GM12874 (cell line): ENCODE measurements at regions not wholly inside any gene's neighbourhood (a gene's known extent, or its start where the extent isn't known, plus 50 kb on each side); places are given as distances from the start of the nearest gene placed in this dataset.

ENCODE experiments used
- TF ChIP-seq, protein P1 (sequence below): IDR thresholded peaks from 2 replicates; pipeline ENCODE4 v1.5.1; 2011; ENCODE audit warnings: low read depth, mild to moderate bottlenecking, control low read depth, low read length, moderate library complexity; ENCODE audit not compliant: insufficient read depth

DNA sequence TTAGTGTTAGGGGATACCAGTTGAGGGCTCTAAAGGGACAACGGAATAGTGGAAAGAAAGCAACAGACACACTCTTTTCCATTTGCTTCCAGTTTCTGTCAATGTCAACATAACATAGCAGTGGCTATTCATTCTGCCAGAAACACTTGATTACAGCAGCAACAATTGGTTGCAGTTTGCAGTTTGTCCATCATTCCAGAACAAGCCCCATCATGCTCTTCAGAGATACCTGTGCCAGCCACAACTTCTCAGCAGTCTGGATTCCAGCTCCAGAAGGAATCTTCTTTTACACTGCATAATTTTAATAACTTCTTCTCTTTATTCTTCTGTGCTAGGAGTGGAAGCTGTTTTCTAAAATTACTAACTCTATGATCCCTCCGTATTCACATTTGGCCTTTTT is 1521.4 kb downstream of the PLA2G4A start:
- TF ChIP-seq, protein P1, sequence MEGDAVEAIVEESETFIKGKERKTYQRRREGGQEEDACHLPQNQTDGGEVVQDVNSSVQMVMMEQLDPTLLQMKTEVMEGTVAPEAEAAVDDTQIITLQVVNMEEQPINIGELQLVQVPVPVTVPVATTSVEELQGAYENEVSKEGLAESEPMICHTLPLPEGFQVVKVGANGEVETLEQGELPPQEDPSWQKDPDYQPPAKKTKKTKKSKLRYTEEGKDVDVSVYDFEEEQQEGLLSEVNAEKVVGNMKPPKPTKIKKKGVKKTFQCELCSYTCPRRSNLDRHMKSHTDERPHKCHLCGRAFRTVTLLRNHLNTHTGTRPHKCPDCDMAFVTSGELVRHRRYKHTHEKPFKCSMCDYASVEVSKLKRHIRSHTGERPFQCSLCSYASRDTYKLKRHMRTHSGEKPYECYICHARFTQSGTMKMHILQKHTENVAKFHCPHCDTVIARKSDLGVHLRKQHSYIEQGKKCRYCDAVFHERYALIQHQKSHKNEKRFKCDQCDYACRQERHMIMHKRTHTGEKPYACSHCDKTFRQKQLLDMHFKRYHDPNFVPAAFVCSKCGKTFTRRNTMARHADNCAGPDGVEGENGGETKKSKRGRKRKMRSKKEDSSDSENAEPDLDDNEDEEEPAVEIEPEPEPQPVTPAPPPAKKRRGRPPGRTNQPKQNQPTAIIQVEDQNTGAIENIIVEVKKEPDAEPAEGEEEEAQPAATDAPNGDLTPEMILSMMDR = no peak

DNA sequence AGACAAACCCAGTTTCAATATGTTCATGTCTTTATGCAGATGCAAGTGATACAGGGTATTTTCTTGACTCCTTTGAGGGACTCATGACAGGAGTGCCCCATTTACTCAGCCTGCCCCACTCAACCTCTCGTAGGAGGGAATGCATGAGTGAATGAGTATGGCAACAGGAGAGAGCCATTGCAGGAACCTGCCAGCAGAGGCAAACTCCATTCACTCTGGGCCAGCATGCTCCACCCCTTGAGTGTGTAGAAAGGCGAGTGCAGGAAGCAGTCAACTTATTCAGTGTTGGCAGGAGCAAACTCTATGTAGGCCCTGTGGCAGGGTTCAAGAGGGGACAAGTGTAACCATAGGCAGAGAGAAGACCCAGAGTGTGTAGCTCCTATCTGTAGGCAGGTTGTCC is 1526.3 kb downstream of the PLA2G4A start:
- TF ChIP-seq, protein P1 = no peak

DNA sequence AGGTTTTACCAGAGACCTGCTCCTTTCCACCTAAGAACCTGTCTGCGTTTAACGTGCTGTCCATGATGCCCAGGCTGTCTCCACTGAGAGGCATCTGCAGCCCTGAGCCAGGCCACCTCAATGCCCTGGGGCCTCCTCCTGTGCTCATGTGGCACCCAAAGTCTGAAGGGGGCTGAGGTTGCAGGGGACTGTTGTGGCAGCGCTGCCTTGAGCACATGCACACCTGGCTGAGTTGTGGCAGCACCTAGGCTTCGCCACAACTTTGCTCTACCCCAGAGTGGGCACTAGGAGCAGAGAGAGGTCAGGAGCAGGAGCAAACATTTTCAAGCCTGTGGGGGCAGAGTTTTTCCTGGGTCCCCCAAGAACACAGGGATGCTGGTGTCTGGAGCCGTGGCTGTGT is 1527.1 kb downstream of the PLA2G4A start:
- TF ChIP-seq, protein P1 = no peak

DNA sequence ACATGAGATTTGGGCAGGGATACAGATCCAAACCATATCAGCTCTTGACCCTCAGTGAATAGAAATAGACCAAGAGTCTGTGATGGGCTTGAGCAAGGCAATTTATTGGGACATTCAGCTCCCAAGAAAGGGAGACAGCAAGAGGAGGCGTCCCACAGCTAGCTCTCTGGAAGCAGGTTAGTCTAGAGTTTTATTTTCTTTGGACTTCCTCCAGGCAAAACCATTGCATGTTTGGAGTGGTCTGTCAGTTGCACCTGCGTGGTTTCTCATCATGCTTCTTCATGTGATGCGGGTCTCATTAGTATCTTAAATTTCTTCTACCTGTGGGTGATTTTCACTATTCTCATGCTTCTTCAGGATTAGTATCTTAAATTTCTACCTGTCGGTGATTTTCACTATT is 1530.6 kb downstream of the PLA2G4A start:
- TF ChIP-seq, protein P1 = no peak

DNA sequence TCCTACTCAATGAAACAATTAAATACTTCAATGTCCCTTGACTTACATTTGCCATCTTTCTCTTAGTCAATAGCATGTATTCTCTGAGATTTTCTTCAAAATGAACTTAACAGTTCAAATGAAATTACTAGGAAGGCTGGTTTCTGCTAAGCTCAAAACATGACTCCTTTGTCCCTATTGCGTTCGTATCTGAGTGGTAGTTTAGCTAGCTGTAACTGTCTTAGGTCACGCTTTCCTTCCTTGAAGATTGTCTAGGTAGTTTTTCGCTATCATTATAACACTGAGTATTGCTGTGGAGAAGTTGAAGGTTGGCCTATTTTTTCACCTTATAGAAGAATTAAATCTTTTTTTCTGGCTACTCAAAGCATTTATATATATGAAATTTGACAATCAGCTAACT is 1535.2 kb downstream of the PLA2G4A start:
- TF ChIP-seq, protein P1 = no peak

DNA sequence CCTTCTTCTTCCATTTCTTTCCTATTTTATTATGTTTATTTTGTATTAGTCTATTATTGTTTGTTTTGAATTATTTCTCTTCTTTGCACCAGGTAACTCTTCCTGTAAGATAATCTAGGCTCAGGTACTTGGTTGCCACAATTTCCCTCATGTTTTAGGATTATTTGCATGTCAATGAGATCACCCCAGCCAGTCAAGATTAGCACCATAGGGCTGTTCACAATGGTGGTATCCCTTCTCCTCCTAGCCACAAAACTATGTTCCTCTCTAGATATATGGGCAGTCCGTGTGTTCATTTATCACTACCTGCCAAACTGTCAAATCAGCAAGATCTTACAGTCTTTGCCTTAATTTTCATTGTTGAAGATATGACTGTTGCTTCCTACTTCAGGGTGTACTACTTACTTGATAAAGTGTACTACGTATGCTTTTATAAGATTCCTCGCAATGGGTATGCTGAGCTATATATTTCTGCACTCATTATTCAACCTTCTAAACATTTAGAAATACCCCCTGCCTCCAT is 1536.2 kb downstream of the PLA2G4A start:
- TF ChIP-seq, protein P1 = no peak

DNA sequence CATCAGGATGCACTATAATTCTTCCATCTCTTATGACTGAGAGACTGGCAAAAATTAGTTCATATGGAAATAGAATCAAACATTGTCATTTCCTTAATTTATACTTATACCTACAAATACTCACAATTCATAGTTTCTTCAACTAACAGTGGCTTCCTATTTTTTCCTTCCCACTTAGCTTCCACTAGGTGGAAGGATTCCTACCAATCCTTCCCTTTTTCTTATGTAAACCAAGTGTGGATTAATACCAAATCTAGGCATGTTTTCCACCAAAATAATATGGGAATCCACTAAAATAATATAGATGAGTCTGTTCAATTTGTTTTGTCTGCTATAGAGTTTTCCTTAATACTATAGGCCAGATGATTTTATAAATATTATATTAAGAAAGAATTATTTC is 1537.1 kb downstream of the PLA2G4A start:
- TF ChIP-seq, protein P1 = no peak
